Endothelial cell of umbilical vein (primary cell): ENCODE measurements at regions not wholly inside any gene's neighbourhood (a gene's known extent, or its start where the extent isn't known, plus 50 kb on each side); places are given as distances from the start of the nearest gene placed in this dataset.

Experiments
- BruUV-seq: library from RNA; stranded (reverse); fragments of 400-500 nt; replicated peaks from 2 replicates; lab custom pipeline; 2021; lab: Mats Ljungman, UMichigan
- CTCF ChIA-PET: fragments of 300-600, 350-600 bp; sonication (Branson Sonifier 250); formaldehyde crosslinking; loops from one replicate; lab custom pipeline; 2021; ENCODE audit warnings: antibody characterized with exemption, inconsistent platforms; lab: Charles Lee
- POLR2A ChIA-PET: fragments of 300-600, 350-600 bp; sonication (Branson Sonifier 250); formaldehyde crosslinking; loops from one replicate; lab custom pipeline; 2021; ENCODE audit warnings: antibody characterized with exemption, inconsistent platforms; lab: Charles Lee
- DNase-seq: peaks from one replicate; pipeline ENCODE4 v3.0.0-alpha.2; 2011; ENCODE audit warnings: low read depth, low spot score
- FAIRE-seq: peaks from 2 replicates; lab custom pipeline; 2011; peaks lifted over from hg19 to GRCh38; lab: Jason Lieb, UNC
- H2AFZ ChIP-seq: 2 replicates; pipeline ENCODE4 v1.6.0; 2012; ENCODE audit warnings: low read depth, low read length, control low read depth, inconsistent platforms
- H3K27ac ChIP-seq: 2 replicates; pipeline ENCODE4 v1.5.1; 2011; ENCODE audit warnings: low read depth, mild to moderate bottlenecking, control low read depth, low read length, moderate library complexity; ENCODE audit not compliant: insufficient read depth
- H3K27me3 ChIP-seq, 2 experiments: 2 replicates each; pipeline versions ENCODE4 v1.6.0 to v1.6.1; 2011; ENCODE audit warnings: low read length in 2 of 2, mixed read lengths in 1 of 2; ENCODE audit not compliant: control insufficient read depth in 2 of 2, insufficient read depth in 2 of 2
- H3K36me3 ChIP-seq, 2 experiments: 2 replicates in 1 of 2; 3 replicates in 1 of 2; pipeline ENCODE4 v1.5.1; 2011; ENCODE audit warnings: low read length in 2 of 2, mild to moderate bottlenecking in 1 of 2, moderate library complexity in 1 of 2; ENCODE audit not compliant: control insufficient read depth in 2 of 2, insufficient read depth in 2 of 2; ENCODE audit errors: extremely low read depth in 1 of 2
- H3K4me1 ChIP-seq: 3 replicates; pipeline ENCODE4 v1.5.1; 2011; ENCODE audit warnings: mild to moderate bottlenecking, low read length; ENCODE audit not compliant: control insufficient read depth, insufficient read depth; ENCODE audit errors: extremely low read depth
- H3K4me2 ChIP-seq: 2 replicates; pipeline ENCODE4 v1.6.1; 2011; ENCODE audit warnings: low read length, control low read depth, mixed read lengths; ENCODE audit not compliant: insufficient read depth
- H3K4me3 ChIP-seq, 3 experiments: fragments of 200-600 bp in 1 of 3; sonication (generic), shearing (Covaris generic) in 1 of 3; replicated peaks in 1 of 3; 2 replicates each; pipeline ENCODE4 v1.5.1; 2011 to 2016; ENCODE audit warnings: control low read depth in 3 of 3, low read length in 3 of 3, mild to moderate bottlenecking in 2 of 3, inconsistent platforms in 1 of 3, low read depth in 1 of 3, moderate library complexity in 1 of 3; ENCODE audit not compliant: insufficient read depth in 1 of 3
- H3K79me2 ChIP-seq: 2 replicates; pipeline ENCODE4 v1.6.0; 2012; ENCODE audit warnings: low read length, inconsistent platforms; ENCODE audit not compliant: control insufficient read depth, insufficient read depth
- H3K9ac ChIP-seq: replicated peaks from 2 replicates; pipeline ENCODE3; 2011; ENCODE audit warnings: low read length, control low read depth; ENCODE audit not compliant: insufficient read depth; ENCODE audit errors: extremely low read depth
- H3K9me1 ChIP-seq: replicated peaks from 3 replicates; pipeline ENCODE4 v1.6.0; 2011; ENCODE audit warnings: mild to moderate bottlenecking, low read length; ENCODE audit not compliant: control insufficient read depth, insufficient read depth; ENCODE audit errors: extremely low read depth
- H3K9me3 ChIP-seq: replicated peaks from 2 replicates; pipeline ENCODE4 v1.5.1; 2012; ENCODE audit warnings: low read length, inconsistent platforms; ENCODE audit not compliant: control insufficient read depth, insufficient read depth
- H4K20me1 ChIP-seq: replicated peaks from 2 replicates; pipeline ENCODE3; 2011; ENCODE audit warnings: mild to moderate bottlenecking, low read length; ENCODE audit not compliant: control insufficient read depth, insufficient read depth; ENCODE audit errors: extremely low read depth
- CTCF ChIP-seq, 2 donors: IDR thresholded peaks; 1 replicate in 1 of 2; 2 replicates in 1 of 2; pipeline ENCODE4 v1.5.1; 2011; ENCODE audit warnings: low read length in 2 of 2, mild to moderate bottlenecking in 2 of 2, moderate library complexity in 2 of 2, control low read depth in 1 of 2, inconsistent platforms in 1 of 2, low read depth in 1 of 2; ENCODE audit not compliant: insufficient read depth in 1 of 2; ENCODE audit errors: extremely low read depth in 1 of 2
- EZH2 ChIP-seq: IDR thresholded peaks from 2 replicates; pipeline ENCODE4 v1.6.1; 2012; ENCODE audit warnings: borderline replicate concordance, low read depth, mild to moderate bottlenecking, moderate library complexity, low read length, inconsistent platforms; ENCODE audit not compliant: severe bottlenecking
- FOS ChIP-seq: IDR thresholded peaks from 2 replicates; pipeline ENCODE4 v1.6.1; 2011; ENCODE audit warnings: mild to moderate bottlenecking, low read length, moderate library complexity, borderline replicate concordance; ENCODE audit not compliant: insufficient read depth
- GATA2 ChIP-seq: IDR thresholded peaks from 2 replicates; pipeline ENCODE4 v1.7.0; 2011; ENCODE audit warnings: low read depth, mild to moderate bottlenecking, moderate library complexity, mixed read lengths, low read length; ENCODE audit not compliant: insufficient read length, insufficient read depth
- JUN ChIP-seq: IDR thresholded peaks from 2 replicates; pipeline ENCODE4 v1.6.1; 2011; ENCODE audit warnings: borderline replicate concordance, low read depth; ENCODE audit not compliant: insufficient read length, insufficient read depth
- MAX ChIP-seq: IDR thresholded peaks from 2 replicates; pipeline ENCODE4 v1.6.1; 2011; ENCODE audit not compliant: insufficient read depth, insufficient read length
- MYC ChIP-seq: IDR thresholded peaks from one replicate; pipeline ENCODE4 v1.6.1; 2011; ENCODE audit warnings: mild to moderate bottlenecking, low read depth, low read length
- POLR2AphosphoS5 ChIP-seq: IDR thresholded peaks from 2 replicates; pipeline ENCODE4 v1.6.1; 2012; ENCODE audit warnings: low read depth, mild to moderate bottlenecking, control low read depth, low read length, moderate library complexity; ENCODE audit not compliant: insufficient read depth
- dilution Hi-C: fragments of 300-500 bp; cut with MboI; formaldehyde crosslinking; loops from one replicate; pipeline ENCODE4 v1.15.0; 2019; ENCODE audit warnings: low sequenced_read_pairs; ENCODE audit not compliant: extremely low pct_ligation_motif_present
- intact Hi-C: fragments of 100-400 bp; cut with micrococcal nuclease; formaldehyde crosslinking; loops from one replicate; pipeline ENCODE4 v1.10.0; 2022

- Histone ChIP-seq H3K4me3 (no peak overlapping the region), H3K27ac (no peak overlapping the region), H3K9ac (no peak overlapping the region), H3K4me2 (no peak overlapping the region), H3K27me3 (no peaks in the 10 kb centered on the region), H3K36me3 (no peaks in the 10 kb centered on the region), H3K9me1 (no peaks in the 10 kb centered on the region), H3K4me1 (no peaks in the 10 kb centered on the region), H3K9me3 (no peaks in the 10 kb centered on the region), H2AFZ (no peak overlapping the region), H3K79me2 (no peaks in the 10 kb centered on the region), H4K20me1 (no peaks in the 10 kb centered on the region)
- BruUV-seq = no TSS peak
- FAIRE-seq (no peak), DNase-seq (no peak)
- dilution Hi-C loops (no loop called here), intact Hi-C loops (no loop called here)
- TF ChIP-seq MYC (no peak), CTCF (IDR thresholded peaks at IDR 0.05; ENCODE audit: extremely low read depth in 1 of 2, insufficient read depth in 1 of 2, low read depth in 1 of 2, low read length in 2 of 2) (no peak), MAX (no peak), EZH2 (no peak), POLR2AphosphoS5 (no peak)
- POLR2A ChIA-PET = no interaction called here
- CTCF ChIA-PET = no interaction called here
Observed at GRCh38 chr16:73565263-73565662, 517.3 kb upstream of the ZFHX3 start.

GRCh38 chr16:73563709-73564108 is 515.8 kb upstream of the ZFHX3 start:
- DNase-seq (no peak), FAIRE-seq (no peak)
- H3K9me1 ChIP-seq = no peaks in the 10 kb centered on the region
- no TSS peak for BruUV-seq
- no peak overlapping the region for H3K4me2 ChIP-seq
- no peak overlapping the region for H3K4me3 ChIP-seq
- TF ChIP-seq JUN (no peak), FOS (no peak), GATA2 (no peak)
- no peak overlapping the region for H3K9ac ChIP-seq
- H2AFZ ChIP-seq = no peak overlapping the region
- H3K4me1 ChIP-seq = no peaks in the 10 kb centered on the region
- H3K79me2 ChIP-seq = no peaks in the 10 kb centered on the region
- dilution Hi-C loops (no loop called here), intact Hi-C loops (no loop called here)
- H3K27me3 ChIP-seq = no peaks in the 10 kb centered on the region
- no peaks in the 10 kb centered on the region for H3K9me3 ChIP-seq
- ChIA-PET CTCF (no interaction called here), POLR2A (no interaction called here)
- no peak overlapping the region for H3K27ac ChIP-seq
- no peaks in the 10 kb centered on the region for H4K20me1 ChIP-seq
- no peaks in the 10 kb centered on the region for H3K36me3 ChIP-seq
